IPS-NIHi11 (cell line): ENCODE measurements at regions not wholly inside any gene's neighbourhood (a gene's known extent, or its start where the extent isn't known, plus 50 kb on each side); places are given as distances from the start of the nearest gene placed in this dataset.

ENCODE experiments used
- DNase-seq: peaks from one replicate; pipeline ENCODE4 v3.0.0; 2012; ENCODE audit warnings: mixed read lengths, low spot score

DNA sequence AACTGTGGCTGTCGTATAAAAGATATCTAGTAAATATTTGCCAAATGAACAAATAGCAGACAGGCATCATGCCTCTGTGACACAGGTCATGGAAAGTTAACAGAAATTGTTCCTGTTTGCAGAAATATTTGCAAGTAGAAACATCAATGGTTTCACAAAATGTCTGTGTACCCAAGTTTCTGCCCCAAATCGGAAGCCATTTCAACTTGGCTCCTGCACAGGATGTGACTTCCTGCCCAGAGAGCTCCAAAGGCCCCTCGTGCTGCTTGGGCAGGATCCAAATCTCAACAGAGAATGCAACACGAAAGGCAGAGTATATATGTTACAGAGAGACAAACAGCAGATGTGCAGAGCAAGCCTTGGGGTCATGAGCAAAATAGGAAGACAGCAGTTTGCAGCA, 95.5 kb upstream of the SERP2 start:
- DNase-seq = no peak

DNA sequence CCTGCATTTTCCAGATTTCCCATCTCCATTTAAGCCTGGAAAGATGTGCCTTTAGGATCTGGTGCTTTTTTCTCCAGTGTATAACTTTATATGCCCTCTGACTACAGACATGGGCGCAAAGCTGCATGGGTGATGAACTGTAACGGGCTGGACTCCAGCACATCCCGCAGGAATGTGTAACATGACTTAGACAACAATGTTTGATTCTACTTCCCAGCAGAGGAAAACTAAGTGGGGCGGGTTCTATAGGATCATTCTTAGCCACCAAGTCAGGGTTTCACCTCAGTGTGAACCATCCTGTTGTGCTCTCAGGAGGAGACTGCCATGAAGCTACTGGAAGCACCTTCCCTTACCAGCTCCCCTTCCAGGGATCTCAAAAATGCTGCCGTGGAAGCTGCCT, 93.2 kb upstream of the SERP2 start:
- DNase-seq = no peak

DNA sequence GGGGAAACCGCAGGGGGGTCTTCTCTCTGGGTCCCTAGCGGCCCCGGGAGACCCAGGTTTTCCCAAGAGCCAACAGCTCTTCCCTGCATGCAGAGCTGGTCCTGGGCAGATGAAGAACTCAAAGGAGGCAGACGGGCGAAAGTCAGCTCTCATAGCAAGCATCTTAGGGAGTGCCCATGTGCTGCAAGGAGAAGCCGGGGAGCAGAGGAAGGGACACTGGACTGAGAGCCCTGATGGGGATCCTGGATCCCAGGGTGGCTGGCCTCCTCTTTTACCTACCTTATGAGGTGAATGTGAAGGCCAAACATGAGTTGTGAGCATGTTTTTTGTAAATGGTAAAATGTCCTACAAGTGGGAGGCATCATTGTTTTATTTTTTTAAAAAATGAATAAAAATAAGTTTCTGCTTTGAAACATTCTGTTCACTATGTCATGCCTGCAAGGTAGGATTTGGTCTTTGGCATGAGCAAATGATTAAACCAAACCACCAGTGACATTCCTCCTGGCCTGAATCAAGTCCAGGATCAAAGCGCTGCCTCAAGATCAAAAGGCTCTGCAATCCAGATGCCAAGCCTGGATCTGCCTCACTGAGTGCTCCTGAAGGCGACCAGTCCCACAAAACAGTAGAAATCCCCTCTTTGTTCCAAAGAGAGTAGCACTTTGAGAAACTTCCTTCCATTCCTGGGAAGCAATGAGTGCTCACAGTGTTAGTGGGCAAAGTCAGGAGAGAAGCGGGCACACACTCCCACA, 92.2 kb upstream of the SERP2 start:
- DNase-seq = no peak

DNA sequence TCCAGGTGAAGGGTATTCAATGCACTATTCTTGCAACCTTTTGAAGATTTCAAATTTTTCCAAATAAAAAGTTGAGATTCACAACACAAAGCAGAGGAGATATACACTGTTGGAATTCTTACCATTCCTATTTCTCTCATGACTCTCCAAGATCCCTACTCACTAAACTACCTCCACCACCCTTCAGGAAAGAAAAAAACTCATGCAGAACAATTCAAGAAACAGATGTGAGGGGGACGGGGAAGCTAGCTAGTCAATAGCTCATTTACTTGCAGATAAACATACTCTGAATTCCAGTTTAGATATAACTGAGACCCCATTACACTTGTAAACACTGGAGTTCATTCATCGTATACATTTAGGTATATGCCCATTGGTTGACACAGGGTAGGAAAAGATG, 90.0 kb upstream of the SERP2 start:
- no peak for DNase-seq

DNA sequence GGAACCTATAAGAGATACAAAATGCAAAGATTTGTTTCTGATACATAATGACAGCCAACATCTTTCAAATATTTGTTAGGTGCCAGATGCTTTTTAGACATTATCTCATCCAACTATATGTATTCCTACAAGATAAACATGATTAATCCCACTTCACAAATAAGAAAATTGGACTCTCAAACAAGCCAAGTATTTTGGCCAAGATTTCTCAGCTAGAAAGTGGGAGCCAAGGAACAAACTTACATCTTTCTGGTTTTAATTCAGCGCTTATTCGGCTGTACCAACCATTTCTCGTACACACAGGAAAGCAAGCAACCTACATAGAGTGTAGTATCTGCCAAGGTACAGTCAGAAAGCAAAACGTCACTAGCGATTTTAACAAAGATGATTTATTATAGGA, 85.7 kb upstream of the SERP2 start:
- DNase-seq = no peak

DNA sequence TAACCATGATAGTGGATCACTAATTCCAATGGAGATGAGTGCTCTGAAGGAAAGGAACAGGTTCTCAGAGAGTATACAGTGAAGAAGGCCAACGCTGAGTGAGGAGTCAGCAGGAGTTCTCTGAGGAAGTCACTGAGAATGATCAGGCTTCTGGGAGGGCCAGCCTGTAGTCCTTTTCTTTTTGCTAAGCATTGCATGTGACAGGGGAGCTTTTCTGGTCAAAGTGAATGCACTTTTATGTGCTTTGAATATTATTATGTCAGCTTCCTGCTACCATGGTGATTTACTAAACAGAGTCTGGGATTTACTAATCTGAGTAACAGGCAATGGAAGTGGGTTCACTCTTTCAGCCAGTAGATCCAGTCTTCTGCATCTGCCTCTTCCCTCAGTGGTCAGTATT, 81.1 kb upstream of the SERP2 start:
- DNase-seq = no peak

DNA sequence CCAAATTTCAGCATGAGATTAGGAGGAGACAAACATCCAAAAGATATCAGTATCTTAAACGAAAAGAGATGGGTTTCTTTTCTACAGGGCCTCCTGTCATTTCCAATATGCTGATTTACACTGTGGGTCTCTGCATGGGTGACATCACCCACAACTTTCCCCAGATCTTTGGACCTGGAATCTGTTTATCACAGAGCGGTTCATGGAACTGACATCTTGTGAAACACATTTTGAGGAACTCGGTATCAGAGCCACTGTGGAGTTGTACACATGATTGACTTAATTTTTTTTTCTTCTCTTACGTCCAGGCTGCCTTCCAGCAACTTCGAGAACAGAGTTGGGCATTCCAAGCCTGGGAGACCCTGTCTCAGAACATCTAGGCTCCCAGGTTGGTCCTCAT, 80.2 kb upstream of the SERP2 start:
- no peak for DNase-seq

DNA sequence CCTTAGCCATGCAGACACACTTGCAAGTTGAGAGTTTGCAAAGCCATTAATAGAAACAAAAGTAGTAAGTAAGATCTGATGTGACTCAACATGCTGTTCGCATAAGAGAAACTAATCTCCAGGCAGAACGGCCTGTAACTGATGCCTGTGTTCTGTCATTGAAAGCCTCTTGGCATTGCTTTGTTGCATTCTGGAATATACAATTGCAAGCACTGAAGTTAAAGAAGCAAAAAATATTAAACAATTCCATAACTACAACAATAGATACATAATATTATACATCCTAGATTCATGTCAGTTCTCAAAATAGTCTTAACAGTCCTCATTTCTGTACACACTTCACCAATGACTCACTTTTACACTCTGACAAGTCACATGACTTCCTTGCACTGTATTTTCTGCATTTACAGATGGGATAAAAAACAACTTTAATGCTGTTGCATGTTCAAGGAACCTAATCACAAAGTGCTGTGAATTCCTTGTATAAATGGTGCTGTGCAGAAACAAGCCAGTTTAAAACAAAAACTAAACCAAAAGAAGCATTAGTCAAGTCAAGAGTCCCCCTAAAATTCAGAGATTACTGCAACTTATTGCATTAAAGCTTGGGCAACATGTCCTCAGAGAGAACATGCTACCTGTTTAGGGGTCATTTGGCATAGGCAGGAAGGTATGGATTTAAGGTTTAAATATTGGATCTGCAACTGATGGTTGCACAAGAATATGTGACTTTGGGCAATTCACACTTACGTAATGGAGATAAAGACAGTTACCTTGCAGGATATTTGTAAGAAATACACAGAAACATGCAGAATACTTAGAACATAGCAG, 79.5 kb upstream of the SERP2 start:
- no peak for DNase-seq

DNA sequence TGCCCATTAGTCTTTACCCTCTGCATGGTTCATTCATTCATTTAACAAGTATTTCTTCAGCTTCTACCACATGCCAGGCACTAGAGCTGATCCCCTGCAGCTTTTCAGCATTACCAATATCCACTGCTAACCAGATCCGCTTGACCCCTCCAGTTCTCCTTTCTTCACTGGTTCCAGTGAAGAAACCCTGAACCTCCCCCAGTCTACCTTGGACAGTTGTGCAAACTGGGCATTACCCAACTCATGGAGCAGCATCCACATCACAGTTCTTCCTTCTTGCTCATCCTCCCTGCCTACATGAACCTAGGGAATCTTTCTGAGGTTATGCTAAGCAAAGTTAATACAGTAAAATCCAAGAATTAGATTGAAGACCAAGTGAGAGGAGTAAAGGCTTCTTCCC, 78.7 kb upstream of the SERP2 start:
- DNase-seq = no peak

DNA sequence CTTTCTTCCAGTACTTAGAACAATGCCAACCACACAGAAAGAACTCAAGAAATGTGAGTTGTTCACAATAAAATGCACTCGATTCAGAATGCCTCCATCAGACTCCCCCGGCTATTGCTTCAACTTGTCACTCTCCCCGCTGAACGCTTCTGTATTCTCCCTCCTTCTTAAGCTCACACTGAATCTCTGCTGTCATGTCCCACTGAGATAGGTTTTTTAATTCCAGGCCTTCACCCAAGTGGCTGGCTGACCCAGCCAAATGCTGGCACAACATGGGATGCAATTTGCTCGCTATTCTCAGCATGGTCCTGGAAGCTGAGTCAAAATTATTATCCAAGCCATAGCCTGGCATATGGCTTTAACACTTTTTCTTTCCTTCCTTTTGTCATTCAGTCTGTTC, 76.8 kb upstream of the SERP2 start:
- DNase-seq = no peak

DNA sequence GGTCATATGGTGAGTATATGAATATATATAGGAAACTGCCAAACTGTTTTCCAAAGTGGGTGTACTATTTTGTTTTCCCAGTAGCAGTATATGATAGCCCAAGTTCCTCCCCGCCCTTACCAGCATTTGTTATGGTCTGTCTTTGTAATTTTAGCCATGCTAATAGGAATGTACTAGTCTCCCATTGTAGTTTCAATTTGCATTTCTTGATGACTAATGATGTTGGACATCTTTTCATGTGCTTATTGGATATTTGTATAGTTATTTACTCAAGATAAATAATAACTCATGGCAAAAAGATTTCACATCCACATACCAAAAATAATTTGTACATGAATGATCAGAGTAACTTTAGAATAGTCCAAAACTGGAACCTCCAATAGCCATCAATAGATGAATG, 75.3 kb upstream of the SERP2 start:
- DNase-seq = no peak

DNA sequence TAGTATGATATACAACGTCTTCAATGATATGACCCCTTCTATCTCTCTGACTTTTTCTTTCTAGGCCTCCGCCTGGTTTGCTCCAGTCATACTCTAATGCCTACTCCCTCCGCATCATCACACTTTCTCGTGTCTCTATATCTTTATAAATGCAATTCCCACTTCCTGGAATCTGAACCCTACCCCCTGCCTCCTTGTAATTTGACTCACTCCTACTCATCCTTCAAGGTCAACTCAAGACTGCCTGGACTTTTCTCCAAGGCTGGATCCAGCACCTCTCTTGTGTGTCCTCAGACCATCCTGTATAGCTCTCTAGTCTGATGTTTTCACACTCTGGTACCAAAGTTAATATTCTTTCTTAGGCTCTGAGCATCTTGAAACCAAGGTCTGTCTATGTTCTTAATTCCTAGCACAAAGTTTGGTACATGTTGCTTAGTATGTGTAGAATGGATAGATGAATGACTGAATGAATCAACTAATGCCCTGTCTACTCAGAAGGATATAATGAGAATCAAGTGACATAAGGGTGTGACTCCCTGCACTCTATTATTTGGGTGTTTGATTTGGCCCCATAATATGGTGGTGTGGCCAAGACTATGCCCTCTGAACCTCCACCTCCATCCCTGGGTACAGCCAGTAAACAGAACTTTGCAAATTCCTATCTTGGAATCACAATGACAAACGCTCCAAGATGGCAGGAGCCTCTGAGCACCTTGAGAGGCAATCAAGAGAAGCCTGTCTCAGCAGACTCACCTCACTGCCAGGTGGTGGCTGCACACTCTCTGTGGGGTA, 74.3 kb upstream of the SERP2 start:
- no peak for DNase-seq

DNA sequence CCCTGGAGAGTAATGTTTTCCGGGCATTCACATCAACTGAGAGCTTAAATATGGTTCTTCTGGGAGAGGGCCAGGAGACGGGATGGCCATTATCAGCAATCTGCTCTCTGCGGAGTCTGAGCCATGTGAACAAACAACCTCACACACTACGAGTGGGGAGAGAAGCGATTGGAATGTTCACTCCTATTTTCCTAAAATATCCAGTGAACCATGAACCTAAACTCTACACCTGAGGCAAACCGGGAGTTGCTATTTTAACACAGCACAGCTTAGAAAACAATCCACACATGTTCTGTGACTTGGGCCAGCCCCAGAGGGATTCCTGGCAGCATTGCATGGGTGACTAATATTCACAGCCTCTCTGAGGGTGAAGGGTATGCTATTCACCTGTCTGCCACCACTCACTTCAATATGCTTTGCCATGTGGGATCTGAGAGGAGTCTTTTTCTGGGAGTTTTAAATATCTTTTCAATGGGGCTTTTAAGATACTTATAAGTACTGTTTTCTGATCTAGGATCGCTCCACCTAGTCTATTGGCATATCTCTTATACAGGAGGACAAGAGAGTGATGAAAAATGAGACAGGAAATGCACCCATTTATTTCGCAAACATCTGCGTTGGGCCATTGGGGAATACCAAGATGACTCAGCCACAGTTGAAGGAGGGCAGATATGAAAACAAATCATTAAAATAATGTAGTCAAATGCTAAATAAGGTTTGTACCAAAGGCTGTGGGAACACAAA, 72.6 kb upstream of the SERP2 start:
- no peak for DNase-seq

DNA sequence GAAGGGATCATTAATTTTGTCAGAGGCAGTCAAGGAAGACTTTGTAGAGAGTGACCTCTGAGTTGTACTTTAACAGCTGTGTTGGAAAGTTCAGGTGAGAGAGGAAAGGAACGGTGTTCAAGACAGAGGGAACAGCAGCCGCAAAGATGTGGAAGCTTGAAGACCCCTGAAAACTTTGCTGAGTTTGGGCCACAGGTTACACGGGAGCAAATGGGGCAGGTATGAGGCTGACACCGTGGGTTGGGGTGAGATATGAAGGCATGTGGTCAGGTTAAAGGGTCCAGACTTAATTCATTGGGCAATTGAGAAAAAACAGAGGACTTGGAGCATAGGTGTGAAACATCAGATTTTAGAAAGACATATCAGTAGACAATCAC, 72.0 kb upstream of the SERP2 start:
- DNase-seq = no peak

DNA sequence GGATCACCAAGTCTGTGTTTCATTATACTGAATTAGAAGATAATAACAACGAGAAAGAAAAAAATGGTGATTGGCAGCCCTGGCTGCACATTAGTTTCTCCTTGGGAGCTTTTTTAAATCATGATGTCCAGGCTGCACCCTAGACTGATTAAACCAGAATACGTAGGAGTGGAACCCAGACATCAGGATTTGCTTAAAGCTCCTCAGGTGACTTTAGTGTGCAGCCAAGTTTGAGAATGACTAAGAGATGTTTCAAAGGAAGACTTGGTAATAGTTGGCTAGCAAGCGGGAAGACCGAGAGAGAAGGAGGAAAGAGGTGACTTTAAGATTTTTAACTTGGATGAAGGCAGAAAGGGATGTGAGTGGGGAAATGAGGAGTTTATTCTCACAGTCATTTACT, 71.4 kb upstream of the SERP2 start:
- no peak for DNase-seq

DNA sequence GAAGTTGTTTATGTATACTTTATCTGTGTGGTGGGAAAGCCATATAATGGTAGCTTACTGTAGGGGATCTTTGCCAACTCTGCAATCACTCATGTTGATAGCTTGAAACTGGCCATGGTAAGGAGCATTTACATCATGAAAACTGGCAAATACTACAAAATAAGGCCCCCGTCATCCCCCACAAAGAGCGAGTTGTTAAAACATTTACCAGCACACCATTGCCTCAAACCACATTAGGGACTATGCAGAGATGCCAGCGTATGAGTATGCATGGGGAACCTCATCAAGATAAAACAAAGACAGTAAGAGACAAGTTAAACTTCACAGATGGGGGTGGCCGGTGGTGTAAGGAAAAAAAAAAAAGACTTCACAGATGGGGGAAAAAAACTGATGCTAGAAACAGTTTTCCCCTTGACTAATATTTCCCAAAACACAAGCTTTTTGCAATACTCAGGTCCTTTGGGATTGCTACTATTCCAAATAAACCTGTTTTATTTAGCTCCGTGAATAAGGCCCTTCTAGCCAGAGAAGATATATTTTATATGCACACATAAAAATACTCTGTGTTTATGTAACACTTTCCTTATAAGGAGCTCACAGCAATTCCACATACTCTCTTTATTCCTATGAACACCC, 70.6 kb upstream of the SERP2 start:
- no peak for DNase-seq

DNA sequence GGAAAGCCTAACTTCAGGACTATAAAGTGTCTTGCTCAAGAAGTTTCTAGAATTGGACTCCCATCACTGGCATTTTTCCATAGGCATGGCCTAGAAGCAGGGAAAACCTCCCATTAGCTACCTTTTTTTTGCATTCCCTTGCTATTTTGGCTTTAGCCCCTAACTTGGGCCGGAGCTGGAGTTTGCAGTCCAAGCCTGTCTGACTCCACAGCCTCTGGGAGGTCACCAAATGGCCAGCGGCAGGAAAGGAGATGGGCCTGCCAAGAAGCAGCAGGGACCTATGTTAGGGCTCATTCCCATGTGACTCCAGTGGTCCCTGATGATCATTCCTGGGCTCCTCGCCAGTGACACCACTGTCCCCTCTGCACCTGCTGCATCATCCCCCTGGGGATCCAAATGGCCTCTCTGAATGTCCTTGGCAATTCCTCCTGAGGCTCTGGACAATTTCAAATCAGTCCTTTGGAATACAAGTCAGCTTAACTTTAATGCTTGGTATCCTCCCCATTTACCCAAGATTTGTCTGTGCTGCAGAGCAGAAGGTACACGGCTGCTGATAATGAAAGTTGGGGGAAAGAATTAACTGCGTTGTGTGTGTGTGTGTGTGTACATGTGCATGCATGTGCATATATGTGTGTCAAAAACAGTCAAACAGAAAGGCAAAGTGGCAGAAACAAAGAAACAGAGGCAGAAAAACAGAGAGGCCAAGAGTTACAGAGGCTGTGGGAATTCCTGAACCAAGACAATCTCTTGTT, 69.8 kb upstream of the SERP2 start:
- DNase-seq = no peak

DNA sequence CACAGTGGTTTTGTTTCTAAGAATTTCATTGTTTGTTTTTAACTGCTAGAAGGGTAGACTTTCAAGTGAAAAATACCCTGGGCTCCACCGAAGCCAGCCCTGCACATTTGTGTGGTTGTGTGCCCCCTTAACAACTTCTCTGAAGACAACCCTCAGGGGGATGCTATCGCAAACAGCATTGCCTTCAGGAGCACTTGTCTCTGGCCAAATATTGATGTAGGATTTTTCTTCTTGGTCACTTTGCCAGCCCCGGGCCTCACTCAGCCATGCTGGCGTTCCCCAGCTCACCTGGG, 69.2 kb upstream of the SERP2 start:
- DNase-seq = no peak

DNA sequence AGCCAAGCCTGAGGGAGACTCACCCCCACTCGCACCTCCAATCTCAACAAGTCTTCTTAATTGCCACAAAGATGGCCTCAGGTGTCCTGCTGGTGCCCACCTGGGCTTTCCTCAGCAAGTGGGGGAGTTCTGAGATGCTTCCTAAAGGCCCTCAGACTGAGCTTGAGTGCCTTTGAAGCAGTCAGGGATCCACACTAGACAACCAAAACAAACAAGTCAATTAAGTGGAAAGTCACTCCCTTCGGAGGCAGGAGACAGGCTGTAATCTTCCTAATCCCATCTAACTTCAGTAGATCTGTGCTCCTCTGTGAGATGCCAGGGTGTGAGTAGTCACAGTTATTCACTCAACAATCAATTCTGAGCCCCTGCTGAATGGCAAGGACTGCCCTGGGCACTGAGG, 68.3 kb upstream of the SERP2 start:
- DNase-seq = no peak

DNA sequence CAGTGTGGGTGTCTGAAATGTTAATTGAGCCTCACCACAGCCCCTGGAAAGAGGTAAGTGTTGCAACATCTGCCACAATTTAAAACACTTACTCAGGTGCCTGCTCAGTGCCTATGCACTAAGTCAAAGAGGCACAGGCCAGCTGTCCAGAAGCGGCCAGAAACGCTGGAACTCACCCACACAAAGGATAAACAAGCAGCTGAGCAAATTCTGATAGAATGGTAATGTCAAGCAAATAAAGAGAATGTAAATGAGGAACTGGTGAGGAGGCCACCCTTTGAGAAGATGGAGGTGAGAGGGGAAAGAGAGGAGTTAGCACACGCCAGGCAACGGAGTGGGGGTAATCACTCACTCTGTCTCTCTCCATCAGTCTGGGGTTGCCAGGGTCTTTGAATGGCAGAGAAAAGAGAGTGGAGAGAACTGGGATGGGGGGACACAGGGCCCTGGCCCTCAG, 67.7 kb upstream of the SERP2 start:
- DNase-seq = no peak
